Activated CD8-positive, alpha-beta T cell treated with anti-CD3 and anti-CD28 coated beads, Interleukin-2, amount 10 ng/mL, durations not matched to agents 7 days and 5 days (primary cell): ENCODE measurements at regions not wholly inside any gene's neighbourhood (a gene's known extent, or its start where the extent isn't known, plus 50 kb on each side); places are given as distances from the start of the nearest gene placed in this dataset.

Source experiments
- ATAC-seq: fragments of 150-1000 bp; cut with Tn5 transposase; one replicate; pipeline ENCODE4 v1.10.0; 2021; ENCODE audit warnings: moderate library complexity
- CTCF ChIA-PET: fragments of 350-600 bp; sonication (Branson Sonifier 250); formaldehyde crosslinking; loops from one replicate; lab custom pipeline; 2021; ENCODE audit warnings: antibody characterized with exemption; lab: Charles Lee
- POLR2A ChIA-PET: fragments of 350-600 bp; sonication (Branson Sonifier 250); formaldehyde crosslinking; loops from one replicate; lab custom pipeline; 2021; ENCODE audit warnings: antibody characterized with exemption; lab: Charles Lee
- DNase-seq: peaks from one replicate; pipeline ENCODE4 v3.0.0-alpha.2; 2020
- H3K27ac Mint-ChIP-seq: one replicate; pipeline ENCODE4 v1.8.0; 2021; ENCODE audit warnings: mild to moderate bottlenecking, mixed read lengths
- H3K27me3 Mint-ChIP-seq: one replicate; pipeline ENCODE4 v1.8.0; 2021; ENCODE audit warnings: low read depth, mixed read lengths
- H3K36me3 Mint-ChIP-seq: one replicate; pipeline ENCODE4 v1.8.0; 2021; ENCODE audit warnings: low read depth, mixed read lengths
- H3K4me1 Mint-ChIP-seq: one replicate; pipeline ENCODE4 v1.8.0; 2021; ENCODE audit warnings: low read depth, mixed read lengths
- H3K4me3 Mint-ChIP-seq: one replicate; pipeline ENCODE4 v1.8.0; 2021; ENCODE audit warnings: mild to moderate bottlenecking, mixed read lengths
- H3K9me3 Mint-ChIP-seq: one replicate; pipeline ENCODE4 v1.8.0; 2022; ENCODE audit warnings: mixed read lengths; ENCODE audit not compliant: insufficient read depth

GRCh38 chr4:1505511-1506460 lies 99.5 kb upstream of the NKX1-1 start:
- Mint-ChIP-seq H3K36me3 (no peaks in the 10 kb centered on the region), H3K4me1 (no peaks in the 10 kb centered on the region), H3K9me3 (no peaks in the 10 kb centered on the region), H3K4me3 (no peak overlapping the region), H3K27ac (no peak overlapping the region), H3K27me3 (no peaks in the 10 kb centered on the region)
- POLR2A ChIA-PET, result no interaction called here
- no peak for ATAC-seq
- DNase-seq, result no peak
- CTCF ChIA-PET, result no interaction called here

- H3K27ac Mint-ChIP-seq, result no peak overlapping the region
- no peak overlapping the region for H3K4me3 Mint-ChIP-seq
- no peaks in the 10 kb centered on the region for H3K27me3 Mint-ChIP-seq
- ChIA-PET CTCF (no interaction called here), POLR2A (no interaction called here)
- DNase-seq (no peak), ATAC-seq (no peak)
- no peaks in the 10 kb centered on the region for H3K9me3 Mint-ChIP-seq
- H3K36me3 Mint-ChIP-seq, result no peaks in the 10 kb centered on the region
- H3K4me1 Mint-ChIP-seq, result no peaks in the 10 kb centered on the region
These were observed 98.6 kb upstream of the NKX1-1 start for GRCh38 chr4:1504595-1505500.

- ATAC-seq, result no peak
- H3K4me1 Mint-ChIP-seq, result no peaks in the 10 kb centered on the region
- H3K9me3 Mint-ChIP-seq, result no peaks in the 10 kb centered on the region
- no peak for DNase-seq
- no peaks in the 10 kb centered on the region for H3K27me3 Mint-ChIP-seq
- H3K27ac Mint-ChIP-seq, result no peak overlapping the region
- no peaks in the 10 kb centered on the region for H3K36me3 Mint-ChIP-seq
- POLR2A ChIA-PET, result no interaction called here
- H3K4me3 Mint-ChIP-seq, result no peak overlapping the region
- CTCF ChIA-PET, result no interaction called here
These were observed 97.6 kb upstream of the NKX1-1 start for GRCh38 chr4:1503583-1504471.

DNA sequence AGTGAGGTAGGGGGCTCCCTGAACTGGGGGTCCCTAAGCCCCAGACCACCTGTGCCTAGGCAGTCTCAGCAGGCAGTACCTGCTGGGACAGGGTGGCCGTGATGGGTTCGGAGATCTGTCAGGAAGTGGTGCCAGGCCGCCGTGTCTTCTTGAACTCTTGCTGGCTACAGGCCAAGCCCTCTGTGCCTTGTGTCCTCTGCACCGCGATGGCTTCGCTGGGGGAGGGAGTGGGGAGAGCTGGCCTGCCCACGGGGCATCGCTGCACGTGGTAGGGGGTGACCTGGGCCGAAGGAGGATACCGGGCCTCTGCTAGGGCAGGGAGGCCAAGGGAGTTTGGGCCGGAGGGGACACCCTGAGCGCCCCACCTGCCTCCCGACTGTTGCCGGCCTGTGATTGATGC lies 96.7 kb upstream of the NKX1-1 start:
- DNase-seq (no peak), ATAC-seq (no peak)
- H3K4me3 Mint-ChIP-seq, result no peak overlapping the region
- no peaks in the 10 kb centered on the region for H3K9me3 Mint-ChIP-seq
- H3K4me1 Mint-ChIP-seq, result no peaks in the 10 kb centered on the region
- ChIA-PET POLR2A (no interaction called here), CTCF (no interaction called here)
- no peak overlapping the region for H3K27ac Mint-ChIP-seq
- no peaks in the 10 kb centered on the region for H3K27me3 Mint-ChIP-seq
- H3K36me3 Mint-ChIP-seq, result no peaks in the 10 kb centered on the region

GRCh38 chr4:1502501-1502886 lies 96.3 kb upstream of the NKX1-1 start:
- DNase-seq, result no peak
- ATAC-seq, result no peak
- POLR2A ChIA-PET, result no interaction called here
- H3K27ac Mint-ChIP-seq, result no peak overlapping the region
- no peaks in the 10 kb centered on the region for H3K9me3 Mint-ChIP-seq
- H3K27me3 Mint-ChIP-seq, result no peaks in the 10 kb centered on the region
- H3K4me3 Mint-ChIP-seq, result no peak overlapping the region
- H3K36me3 Mint-ChIP-seq, result no peaks in the 10 kb centered on the region
- CTCF ChIA-PET, result no interaction called here
- no peaks in the 10 kb centered on the region for H3K4me1 Mint-ChIP-seq

GRCh38 chr4:1501754-1502500 lies 95.7 kb upstream of the NKX1-1 start:
- Mint-ChIP-seq H3K27me3 (no peaks in the 10 kb centered on the region), H3K9me3 (no peaks in the 10 kb centered on the region), H3K4me3 (no peak overlapping the region), H3K27ac (no peak overlapping the region), H3K36me3 (no peaks in the 10 kb centered on the region), H3K4me1 (no peaks in the 10 kb centered on the region)
- ChIA-PET POLR2A (no interaction called here), CTCF (no interaction called here)
- DNase-seq (no peak), ATAC-seq (no peak)

DNA sequence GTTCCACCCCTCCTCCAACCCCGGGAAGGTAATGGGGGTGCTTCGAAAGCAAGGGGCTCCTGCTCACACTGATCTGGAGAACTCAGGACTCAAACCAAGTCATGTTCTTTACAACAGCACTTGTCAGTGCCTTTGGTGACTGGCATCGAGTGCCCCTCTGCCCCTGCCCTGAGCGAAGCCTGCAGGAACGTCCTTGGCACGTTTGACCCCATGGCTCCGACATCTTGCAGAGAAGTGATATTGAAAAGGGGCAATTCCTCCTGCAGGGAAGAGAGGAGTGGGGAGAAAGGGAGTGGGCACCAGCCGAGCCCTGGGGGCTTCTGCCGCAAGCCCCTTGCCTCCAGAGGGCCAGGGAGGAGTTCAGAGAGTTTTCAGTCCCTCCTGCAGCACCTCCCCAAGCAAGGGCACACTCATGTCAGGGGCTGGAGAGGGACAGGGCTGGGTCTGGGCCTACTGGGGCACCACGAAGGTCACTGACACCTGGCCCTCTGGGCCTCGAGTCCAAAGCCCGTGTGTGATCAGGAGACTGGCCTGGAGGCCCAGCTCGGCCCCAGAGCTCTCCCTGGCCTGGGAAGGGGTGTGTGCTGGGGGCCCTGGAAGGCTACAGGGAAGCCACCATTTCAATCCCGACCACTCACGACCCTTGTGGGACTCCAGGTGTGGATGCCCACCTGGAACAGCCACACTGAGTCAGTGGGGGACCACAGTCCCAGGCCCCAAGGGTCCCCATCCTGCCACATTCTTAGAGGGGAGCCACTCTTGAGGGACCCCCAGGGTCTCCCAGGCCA lies 94.9 kb upstream of the NKX1-1 start:
- Mint-ChIP-seq H3K4me3 (no peak overlapping the region), H3K36me3 (no peaks in the 10 kb centered on the region), H3K4me1 (no peaks in the 10 kb centered on the region), H3K27ac (no peak overlapping the region), H3K27me3 (no peaks in the 10 kb centered on the region), H3K9me3 (no peaks in the 10 kb centered on the region)
- DNase-seq (no peak), ATAC-seq (no peak)
- POLR2A ChIA-PET, result no interaction called here
- CTCF ChIA-PET, result no interaction called here

DNA sequence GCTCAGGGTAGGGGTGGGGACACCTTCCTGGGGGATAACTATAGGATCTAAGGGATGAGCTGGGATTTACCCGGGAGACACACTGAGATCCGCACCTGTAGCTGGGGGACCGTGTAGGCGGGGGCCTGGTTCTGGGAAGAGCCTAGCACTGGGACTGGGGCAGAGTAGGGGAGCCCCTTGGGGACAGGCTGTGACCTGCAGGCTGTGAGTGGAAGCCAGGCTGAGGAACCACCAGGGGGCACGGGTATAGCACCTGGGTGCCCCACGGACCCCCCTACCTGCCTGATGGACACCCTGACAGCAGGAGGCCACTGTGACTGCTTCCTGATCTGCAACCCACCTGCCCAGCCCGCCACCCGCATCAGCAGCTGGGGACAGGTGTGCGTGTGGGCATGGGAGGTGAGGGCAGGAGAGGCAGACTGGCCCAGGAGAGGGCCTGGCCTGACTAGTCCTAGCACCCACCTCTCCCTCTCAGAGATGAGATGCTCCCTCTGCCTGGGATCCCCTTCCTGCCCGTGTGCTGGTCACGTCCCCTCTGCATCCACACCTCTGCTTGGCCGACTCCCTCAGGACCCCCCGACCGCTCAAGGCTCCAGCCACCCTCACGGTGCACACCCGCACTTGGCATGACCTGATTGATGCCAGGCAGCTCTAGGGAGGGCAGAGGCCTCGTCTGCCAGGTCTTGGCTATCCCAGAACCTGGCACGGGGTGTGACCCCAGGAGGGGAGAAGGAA lies 94.2 kb upstream of the NKX1-1 start:
- H3K9me3 Mint-ChIP-seq, result no peaks in the 10 kb centered on the region
- H3K27ac Mint-ChIP-seq, result no peak overlapping the region
- DNase-seq, result no peak
- no peaks in the 10 kb centered on the region for H3K36me3 Mint-ChIP-seq
- no peaks in the 10 kb centered on the region for H3K27me3 Mint-ChIP-seq
- ATAC-seq, result no peak
- no peak overlapping the region for H3K4me3 Mint-ChIP-seq
- H3K4me1 Mint-ChIP-seq, result no peaks in the 10 kb centered on the region
- ChIA-PET CTCF (no interaction called here), POLR2A (no interaction called here)

- Mint-ChIP-seq H3K27ac (no peak overlapping the region), H3K9me3 (no peaks in the 10 kb centered on the region), H3K36me3 (no peaks in the 10 kb centered on the region), H3K27me3 (no peaks in the 10 kb centered on the region), H3K4me3 (no peak overlapping the region), H3K4me1 (no peaks in the 10 kb centered on the region)
- DNase-seq (no peak), ATAC-seq (no peak)
- CTCF ChIA-PET, result no interaction called here
- POLR2A ChIA-PET, result no interaction called here
These were observed 93.2 kb upstream of the NKX1-1 start for GRCh38 chr4:1499465-1499864.

- H3K4me1 Mint-ChIP-seq, result no peaks in the 10 kb centered on the region
- H3K27ac Mint-ChIP-seq, result no peak overlapping the region
- no peaks in the 10 kb centered on the region for H3K36me3 Mint-ChIP-seq
- no peaks in the 10 kb centered on the region for H3K27me3 Mint-ChIP-seq
- POLR2A ChIA-PET, result no interaction called here
- H3K9me3 Mint-ChIP-seq, result no peaks in the 10 kb centered on the region
- ATAC-seq (no peak), DNase-seq (no peak)
- H3K4me3 Mint-ChIP-seq, result no peak overlapping the region
- CTCF ChIA-PET, result no interaction called here
These were observed 91.1 kb upstream of the NKX1-1 start for GRCh38 chr4:1497189-1497801.
